ENCODE measurements at regions not wholly inside any gene's neighbourhood (a gene's known extent, or its start where the extent isn't known, plus 50 kb on each side); places are given as distances from the start of the nearest gene placed in this dataset.

DNA sequence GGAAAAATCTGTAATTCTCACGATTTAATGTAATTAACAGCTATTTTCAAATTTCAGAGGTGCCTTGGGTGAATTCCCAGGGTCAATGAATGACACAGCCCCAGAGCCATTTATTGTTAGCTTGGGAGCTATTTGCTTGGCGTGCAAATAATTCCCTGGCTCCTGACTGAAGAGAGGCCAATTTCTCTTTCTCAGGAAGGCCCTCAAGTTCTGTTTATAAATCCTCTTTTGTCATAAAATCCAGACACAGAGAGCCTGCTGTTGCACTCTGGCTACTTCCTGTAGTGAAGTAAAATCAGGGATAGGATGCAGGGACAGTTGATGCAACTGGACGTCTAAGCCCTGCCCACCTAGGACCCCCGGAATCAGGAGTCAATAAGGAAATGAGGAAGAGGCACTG, 154.3 kb downstream of the TMX1 start:
- Histone ChIP-seq H3K9me2 (ENCODE audit: insufficient read depth) (no peaks in the 10 kb centered on the region), H3F3A (ENCODE audit: insufficient read depth) (peaks cover 53% of the 10 kb centered on the region), H3K4me3 (no peak overlapping the region), H3K4me1 (ENCODE audit: insufficient read depth) (peaks cover 50% of the 10 kb centered on the region), H3K79me2 (ENCODE audit: insufficient read depth) (no peaks in the 10 kb centered on the region), H3K4me2 (ENCODE audit: unreplicated experiment) (peak overlapping the region; percentile 75), H3K27ac (peak overlapping the region; percentile 98), H4K20me1 (ENCODE audit: insufficient read depth) (no peaks in the 10 kb centered on the region), H3K36me3 (ENCODE audit: low read depth) (no peaks in the 10 kb centered on the region), H3K27me3 (replicated peaks; ENCODE audit: insufficient read depth) (no peaks in the 10 kb centered on the region), H2AFZ (peak overlapping the region; percentile 13), H3K9me3 (ENCODE audit: low read depth) (no peaks in the 10 kb centered on the region), H3K9ac (peak overlapping the region; percentile 84)
- DNase-seq, result peak; percentile 59
- WGBS, 2 experiments (ENCODE audit: low coverage in 1 of 2, low lambda C conversion rate in 2 of 2, missing lambda C conversion rate in 2 of 2), result 8 to 9% methylated on average over 4 of the region's 4 CpGs
- TF ChIP-seq EZH2phosphoT487 (IDR thresholded peaks at IDR 0.05; ENCODE audit: insufficient read depth, low read depth) (no peak), EZH2 (IDR thresholded peaks at IDR 0.05; ENCODE audit: insufficient read depth, poor library complexity, severe bottlenecking) (no peak)
- in situ Hi-C loops (cut with MboI), result no loop called here

DNA sequence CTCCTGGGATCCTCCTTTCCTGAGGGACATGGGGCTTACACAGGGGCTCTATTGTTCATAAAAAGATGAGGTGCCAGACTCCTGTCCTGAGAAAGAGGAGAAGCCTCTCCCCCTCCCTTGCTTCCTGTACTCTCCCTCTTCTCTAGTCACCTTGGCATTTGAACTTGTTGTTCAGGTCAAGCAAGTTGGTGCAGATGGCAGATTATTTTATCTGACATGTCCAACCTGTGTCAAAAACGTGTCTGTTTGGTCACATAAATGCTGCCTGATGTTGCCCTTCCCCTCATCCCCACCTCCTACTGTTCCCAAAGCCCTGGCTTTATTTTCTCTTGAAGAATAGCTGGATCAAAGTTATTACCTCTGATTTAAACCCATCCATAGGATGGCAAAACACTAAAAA, 154.8 kb downstream of the TMX1 start:
- Histone ChIP-seq H3K4me3 (no peak overlapping the region), H3K79me2 (ENCODE audit: insufficient read depth) (no peaks in the 10 kb centered on the region), H3K4me1 (ENCODE audit: insufficient read depth) (peaks cover 54% of the 10 kb centered on the region), H3K4me2 (ENCODE audit: unreplicated experiment) (peak overlapping the region; percentile 75), H3K9me2 (ENCODE audit: insufficient read depth) (no peaks in the 10 kb centered on the region), H3F3A (ENCODE audit: insufficient read depth) (peaks cover 56% of the 10 kb centered on the region), H4K20me1 (ENCODE audit: insufficient read depth) (no peaks in the 10 kb centered on the region), H3K36me3 (ENCODE audit: low read depth) (no peaks in the 10 kb centered on the region), H3K9me3 (ENCODE audit: low read depth) (no peaks in the 10 kb centered on the region), H3K27ac (peak overlapping the region; percentile 98), H3K27me3 (replicated peaks; ENCODE audit: insufficient read depth) (no peaks in the 10 kb centered on the region), H2AFZ (peak overlapping the region; percentile 13), H3K9ac (peak overlapping the region; percentile 84)
- in situ Hi-C loops (cut with MboI), result no loop called here
- no peak for DNase-seq
- no peak for TF ChIP-seq EZH2 (IDR thresholded peaks at IDR 0.05; ENCODE audit: insufficient read depth, poor library complexity, severe bottlenecking)
- WGBS, 2 experiments (ENCODE audit: low coverage in 1 of 2, low lambda C conversion rate in 2 of 2, missing lambda C conversion rate in 2 of 2), result 0 to 5% methylated on average over 1 of the region's 1 CpG

- peak overlapping the region; percentile 32 for H3K4me3 ChIP-seq
- no peak for TF ChIP-seq EZH2 (IDR thresholded peaks at IDR 0.05; ENCODE audit: insufficient read depth, poor library complexity, severe bottlenecking)
- TF ChIP-seq EZH2phosphoT487 (IDR thresholded peaks at IDR 0.05; ENCODE audit: insufficient read depth, low read depth), result no peak
- H3K27ac ChIP-seq, result peak overlapping the region; percentile 98
- no peaks in the 10 kb centered on the region for H3K79me2 ChIP-seq (ENCODE audit: insufficient read depth)
- H3K27me3 ChIP-seq (replicated peaks; ENCODE audit: insufficient read depth), result no peaks in the 10 kb centered on the region
- H2AFZ ChIP-seq, result peak overlapping the region; percentile 13; the same call in 1 of the 2 replicates
- H4K20me1 ChIP-seq (ENCODE audit: insufficient read depth), result no peaks in the 10 kb centered on the region
- peak overlapping the region; percentile 75 for H3K4me2 ChIP-seq (ENCODE audit: unreplicated experiment)
- 0 to 2% methylated on average over 9 of the region's 9 CpGs for WGBS, 2 experiments (ENCODE audit: low coverage in 1 of 2, low lambda C conversion rate in 2 of 2, missing lambda C conversion rate in 2 of 2)
- H3F3A ChIP-seq (ENCODE audit: insufficient read depth), result peaks cover 56% of the 10 kb centered on the region
- in situ Hi-C loops (cut with MboI), result no loop called here
- no peaks in the 10 kb centered on the region for H3K36me3 ChIP-seq (ENCODE audit: low read depth)
- H3K9ac ChIP-seq, result peak overlapping the region; percentile 84
- peak; percentile 78 for DNase-seq
- H3K9me3 ChIP-seq (ENCODE audit: low read depth), result no peaks in the 10 kb centered on the region
- no peaks in the 10 kb centered on the region for H3K9me2 ChIP-seq (ENCODE audit: insufficient read depth)
- peaks cover 60% of the 10 kb centered on the region for H3K4me1 ChIP-seq (ENCODE audit: insufficient read depth)
Observed at GRCh38 chr14:51395361-51395849, 155.4 kb downstream of the TMX1 start.

- no peaks in the 10 kb centered on the region for H3K79me2 ChIP-seq (ENCODE audit: insufficient read depth)
- H3K9me2 ChIP-seq (ENCODE audit: insufficient read depth), result no peaks in the 10 kb centered on the region
- H3K4me1 ChIP-seq (ENCODE audit: insufficient read depth), result peaks cover 64% of the 10 kb centered on the region
- in situ Hi-C loops (cut with MboI), result no loop called here
- H3K27me3 ChIP-seq (replicated peaks; ENCODE audit: insufficient read depth), result no peaks in the 10 kb centered on the region
- H4K20me1 ChIP-seq (ENCODE audit: insufficient read depth), result no peaks in the 10 kb centered on the region
- H3F3A ChIP-seq (ENCODE audit: insufficient read depth), result peaks cover 56% of the 10 kb centered on the region
- 0 to 2% methylated on average over 11 of the region's 11 CpGs for WGBS, 2 experiments (ENCODE audit: low coverage in 1 of 2, low lambda C conversion rate in 2 of 2, missing lambda C conversion rate in 2 of 2)
- no peak for TF ChIP-seq EZH2 (IDR thresholded peaks at IDR 0.05; ENCODE audit: insufficient read depth, poor library complexity, severe bottlenecking)
- 0 out of 2 replicates have a peak, but pooled peaks have one; percentile 63 for TF ChIP-seq EZH2phosphoT487 (IDR thresholded peaks at IDR 0.05; ENCODE audit: insufficient read depth, low read depth)
- peak overlapping the region; percentile 75 for H3K4me2 ChIP-seq (ENCODE audit: unreplicated experiment)
- no peaks in the 10 kb centered on the region for H3K9me3 ChIP-seq (ENCODE audit: low read depth)
- no peaks in the 10 kb centered on the region for H3K36me3 ChIP-seq (ENCODE audit: low read depth)
- peak overlapping the region; percentile 32 for H3K4me3 ChIP-seq
- peak overlapping the region; percentile 84 for H3K9ac ChIP-seq
- H3K27ac ChIP-seq, result peak overlapping the region; percentile 98
- peak; percentile 96 for DNase-seq
- H2AFZ ChIP-seq, result peak overlapping the region; percentile 30; the same call in 1 of the 2 replicates
Observed at GRCh38 chr14:51396222-51396815, 156.3 kb downstream of the TMX1 start.
